T1000 (cell line): ENCODE measurements at regions not wholly inside any gene's neighbourhood (a gene's known extent, or its start where the extent isn't known, plus 50 kb on each side); places are given as distances from the start of the nearest gene placed in this dataset.
A peak's percentile ranks its signal among the peaks of the same experiment; 100 is the strongest.
"Not testable (repeated sequence)": the region's sequence is repeated elsewhere in the genome, so short reads cannot be mapped to it uniquely, and the experiment has no call there.

Experiments used
- DNase-seq: peaks from one replicate; lab custom pipeline; 2025; ENCODE audit warnings: mixed read lengths; lab: John Stamatoyannopoulos, UW

- no peak for DNase-seq
Observed at GRCh38 chr3:15989419-15989818, 185.1 kb upstream of the GALNT15 start.

- DNase-seq: not testable (repeated sequence)
Observed at GRCh38 chr3:15993660-15994059, 180.8 kb upstream of the GALNT15 start.

- not testable (repeated sequence) for DNase-seq
Observed at GRCh38 chr3:15996496-15996895, 178.0 kb upstream of the GALNT15 start.

GRCh38 chr3:15997274-15997943, 177.1 kb upstream of the GALNT15 start:
- DNase-seq: no peak

GRCh38 chr3:15998911-15999310, 175.6 kb upstream of the GALNT15 start:
- no peak for DNase-seq

- no peak for DNase-seq
Observed at GRCh38 chr3:16004812-16005211, 169.7 kb upstream of the GALNT15 start.

- no peak for DNase-seq
Observed at GRCh38 chr3:16011376-16011775, 163.1 kb upstream of the GALNT15 start.

GRCh38 chr3:16012086-16012485, 162.4 kb upstream of the GALNT15 start:
- DNase-seq: no peak

GRCh38 chr3:16013568-16013967, 160.9 kb upstream of the GALNT15 start:
- DNase-seq: no peak

GRCh38 chr3:16021801-16022200, 152.7 kb upstream of the GALNT15 start:
- not testable (repeated sequence) for DNase-seq

GRCh38 chr3:16023881-16024280, 150.6 kb upstream of the GALNT15 start:
- not testable (repeated sequence) for DNase-seq

GRCh38 chr3:16024548-16024947, 149.9 kb upstream of the GALNT15 start:
- no peak for DNase-seq

- DNase-seq: no peak
Observed at GRCh38 chr3:16026753-16027152, 147.7 kb upstream of the GALNT15 start.

GRCh38 chr3:16028604-16029003, 145.9 kb upstream of the GALNT15 start:
- no peak for DNase-seq

- DNase-seq: no peak
Observed at GRCh38 chr3:16030342-16030741, 144.1 kb upstream of the GALNT15 start.

- no peak for DNase-seq
Observed at GRCh38 chr3:16031434-16031833, 143.0 kb upstream of the GALNT15 start.

GRCh38 chr3:16033889-16034687, 140.4 kb upstream of the GALNT15 start:
- DNase-seq: no peak

GRCh38 chr3:16040991-16041390, 133.5 kb upstream of the GALNT15 start:
- no peak for DNase-seq

- peak; percentile 38 for DNase-seq
Observed at GRCh38 chr3:16048435-16049318, 125.8 kb upstream of the GALNT15 start.

- no peak for DNase-seq
Observed at GRCh38 chr3:16050641-16051467, 123.6 kb upstream of the GALNT15 start.

GRCh38 chr3:16051691-16052090, 122.8 kb upstream of the GALNT15 start:
- DNase-seq: no peak

- no peak for DNase-seq
Observed at GRCh38 chr3:16052964-16053363, 121.5 kb upstream of the GALNT15 start.
